GM19372 (cell line): ENCODE measurements at regions not wholly inside any gene's neighbourhood (a gene's known extent, or its start where the extent isn't known, plus 50 kb on each side); places are given as distances from the start of the nearest gene placed in this dataset.
"Not testable (repeated sequence)": the region's sequence is repeated elsewhere in the genome, so short reads cannot be mapped to it uniquely, and the experiment has no call there.

ENCODE experiments used
- ATAC-seq: cut with Tn5 transposase; IDR thresholded peaks from one replicate; pipeline ENCODE4 v1.9.1; 2021; ENCODE audit warnings: mild to moderate bottlenecking, low read depth, moderate library complexity; ENCODE audit not compliant: unreplicated experiment

GRCh38 chr4:72701987-72702819 is 133.2 kb upstream of the ADAMTS3 start:
- peak; percentile 76 for ATAC-seq

DNA sequence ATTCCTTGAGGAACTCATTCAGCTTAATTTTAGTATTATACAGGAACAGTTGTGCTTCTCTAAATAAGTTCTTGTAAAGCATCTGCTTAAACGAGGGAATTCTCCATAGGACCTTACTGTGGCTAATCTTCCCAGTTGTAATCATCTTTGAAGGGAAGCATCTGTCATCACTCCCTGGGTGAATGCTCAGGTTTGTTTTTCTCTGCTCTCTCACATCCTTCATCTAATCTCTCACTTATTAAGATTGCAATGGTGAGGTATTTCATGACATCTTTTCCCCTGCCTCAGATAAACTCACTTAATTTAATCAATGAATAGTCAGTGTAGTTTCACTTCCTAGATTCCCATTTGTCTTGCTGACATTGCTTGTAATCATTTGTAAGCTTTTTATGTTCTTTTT is 121.8 kb upstream of the ADAMTS3 start:
- no peak for ATAC-seq

DNA sequence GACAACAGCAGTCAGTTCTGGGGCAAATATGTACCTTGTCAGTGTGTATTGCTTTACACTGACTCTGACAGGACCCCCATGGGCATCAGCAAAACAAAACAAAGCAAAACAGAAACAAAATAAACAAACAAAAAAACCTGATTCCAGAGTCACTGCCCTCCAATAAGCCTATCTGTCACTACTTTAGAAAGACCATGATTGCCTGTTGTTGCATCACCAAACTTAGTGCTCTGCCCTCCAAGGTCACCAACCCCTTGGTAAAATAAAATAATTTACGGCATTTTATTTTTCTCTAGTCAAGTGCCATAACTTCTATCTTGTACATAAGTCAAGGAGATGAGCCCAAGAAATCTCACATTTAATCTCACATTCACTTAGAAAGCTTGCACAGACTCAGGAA is 120.9 kb upstream of the ADAMTS3 start:
- ATAC-seq: no peak

DNA sequence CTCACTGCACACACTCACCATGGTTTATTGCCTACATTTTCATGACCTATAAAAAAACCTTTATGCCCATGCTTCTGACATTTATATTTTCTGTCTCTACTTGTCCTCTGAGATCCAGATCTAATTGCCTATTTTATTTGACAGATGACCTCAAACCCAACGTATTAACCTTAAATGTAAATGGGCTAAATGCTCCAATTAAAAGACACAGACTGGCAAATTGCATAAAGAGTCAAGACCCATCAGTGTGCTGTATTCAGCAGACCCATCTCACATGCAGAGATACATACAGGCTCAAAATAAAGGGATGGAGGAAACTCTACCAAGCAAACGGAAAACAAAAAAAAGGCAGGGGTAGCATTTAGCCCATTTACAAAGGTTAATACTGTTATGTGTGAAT is 117.4 kb upstream of the ADAMTS3 start:
- not testable (repeated sequence) for ATAC-seq

DNA sequence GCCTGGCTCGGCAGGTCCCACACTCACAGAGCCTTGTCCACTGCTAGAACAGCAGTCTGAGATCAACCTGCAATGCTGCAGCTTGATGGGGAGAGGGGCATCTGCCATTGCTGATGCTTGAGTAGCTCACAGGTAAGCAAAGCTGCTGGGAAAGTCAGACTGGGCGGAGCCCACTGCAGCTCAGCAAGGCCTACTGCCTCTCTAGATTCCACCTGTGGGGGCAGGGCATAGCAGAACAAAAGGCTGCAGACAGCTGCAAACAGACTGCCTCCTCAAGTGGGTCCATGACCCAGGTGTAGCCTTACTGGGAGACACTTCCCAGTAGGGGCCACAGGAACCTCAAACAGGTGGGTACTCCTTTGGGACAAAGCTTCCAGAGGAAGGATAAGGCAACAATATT is 110.6 kb upstream of the ADAMTS3 start:
- no peak for ATAC-seq

DNA sequence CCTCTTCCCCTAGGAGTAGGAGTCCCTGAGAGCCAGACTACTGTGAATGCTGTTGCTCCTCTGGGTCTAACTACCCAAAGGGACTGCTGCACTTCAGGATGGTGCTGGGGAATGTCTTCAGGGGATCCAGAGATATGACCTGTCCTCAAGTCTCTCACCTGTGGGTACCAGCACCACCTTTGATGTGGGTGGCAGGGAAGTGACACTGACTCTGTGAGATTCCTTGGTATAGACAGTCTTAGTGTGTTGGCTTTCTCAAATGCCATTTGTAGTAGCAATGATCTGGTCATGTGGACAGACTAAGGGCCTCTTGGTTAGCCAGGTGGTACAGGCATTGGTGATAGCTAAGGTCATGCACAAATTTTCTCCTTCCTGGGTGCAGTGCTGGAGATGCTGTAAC is 108.9 kb upstream of the ADAMTS3 start:
- no peak for ATAC-seq

DNA sequence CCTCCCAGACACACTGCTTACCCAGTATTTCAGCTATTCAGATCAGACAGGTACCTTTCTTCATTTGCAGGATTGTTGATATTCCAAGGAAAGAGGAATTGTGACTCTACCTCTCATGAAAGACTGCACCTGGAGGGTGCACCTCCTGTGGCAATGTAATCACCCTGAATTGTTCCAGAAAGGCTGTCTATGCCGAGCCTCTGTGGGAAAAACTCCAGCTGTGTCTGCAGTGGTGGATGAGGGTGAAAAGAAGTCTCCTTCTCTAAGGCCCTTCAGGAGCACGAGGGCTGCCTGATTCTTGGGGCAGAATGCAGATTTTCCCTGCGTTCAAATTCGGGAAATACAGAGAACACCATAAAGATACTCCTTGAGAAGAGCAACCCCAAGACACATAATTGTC is 108.2 kb upstream of the ADAMTS3 start:
- ATAC-seq: no peak

- no peak for ATAC-seq
These were observed 103.0 kb upstream of the ADAMTS3 start for GRCh38 chr4:72671980-72672379.

GRCh38 chr4:72670521-72670920 is 101.5 kb upstream of the ADAMTS3 start:
- ATAC-seq: no peak

DNA sequence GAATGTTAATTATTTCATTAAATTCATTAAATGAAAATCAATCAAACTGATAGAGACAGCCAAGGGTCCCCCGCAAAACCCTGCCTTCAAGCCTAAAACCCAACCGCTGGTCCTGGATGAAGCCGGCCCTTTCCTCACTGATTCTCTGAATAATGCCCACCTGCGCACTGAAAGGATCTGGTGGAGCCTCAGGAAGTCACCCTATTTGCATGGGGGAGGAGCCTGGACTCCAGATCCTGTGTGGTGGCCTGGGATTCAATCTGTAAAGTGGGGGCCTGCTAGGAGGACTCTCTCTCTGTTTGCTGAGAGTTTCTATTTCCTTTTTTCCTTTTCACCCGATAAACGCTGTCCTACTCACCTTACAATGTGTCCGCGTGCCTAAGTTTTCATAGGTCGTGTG is 97.9 kb upstream of the ADAMTS3 start:
- no peak for ATAC-seq

GRCh38 chr4:72665171-72665968 is 96.3 kb upstream of the ADAMTS3 start:
- ATAC-seq: no peak

GRCh38 chr4:72663828-72664227 is 94.8 kb upstream of the ADAMTS3 start:
- ATAC-seq: no peak

- ATAC-seq: no peak
These were observed 92.8 kb upstream of the ADAMTS3 start for GRCh38 chr4:72661830-72662229.

GRCh38 chr4:72641611-72642010 is 72.6 kb upstream of the ADAMTS3 start:
- no peak for ATAC-seq

- ATAC-seq: not testable (repeated sequence)
These were observed 67.8 kb upstream of the ADAMTS3 start for GRCh38 chr4:72636866-72637265.

GRCh38 chr4:72635931-72636330 is 66.9 kb upstream of the ADAMTS3 start:
- not testable (repeated sequence) for ATAC-seq

DNA sequence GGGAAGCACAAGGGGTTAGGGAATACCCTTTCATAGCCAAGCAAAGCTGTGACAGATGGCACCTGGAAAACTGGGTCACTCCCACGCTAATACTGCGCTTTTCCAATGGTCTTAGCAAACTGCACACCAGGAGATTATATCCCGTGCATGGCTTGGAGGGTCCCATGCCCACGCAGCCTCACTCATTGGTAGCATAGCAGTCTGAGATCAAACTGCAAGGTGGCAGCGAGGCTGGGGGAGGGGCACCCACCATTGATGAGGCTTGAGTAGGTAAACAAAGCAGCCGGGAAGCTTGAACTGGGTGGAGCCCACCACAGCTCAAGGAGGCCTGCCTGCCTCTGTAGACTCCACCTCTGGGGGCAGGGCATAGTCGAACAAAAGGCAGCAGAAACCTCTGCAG is 63.2 kb upstream of the ADAMTS3 start:
- ATAC-seq: not testable (repeated sequence)

DNA sequence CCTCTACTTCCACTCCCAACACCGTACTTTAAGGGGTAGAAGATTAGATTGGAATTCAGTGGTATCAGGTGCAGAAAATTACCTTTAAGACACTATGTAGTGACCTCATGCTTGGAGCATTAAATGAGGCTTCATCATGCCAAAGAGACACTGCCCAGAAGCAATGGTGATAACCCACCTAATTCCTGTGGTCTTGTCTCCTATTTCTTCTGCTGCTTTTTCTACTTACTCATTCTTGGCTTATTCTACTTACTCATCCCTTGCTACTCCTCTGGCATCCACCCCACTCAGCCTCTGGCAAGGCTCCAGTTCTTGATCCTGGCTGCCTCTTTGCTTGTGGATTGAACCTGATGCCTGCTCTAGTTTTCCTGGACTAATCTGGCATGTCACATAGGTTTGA is 62.3 kb upstream of the ADAMTS3 start:
- ATAC-seq: no peak

- no peak for ATAC-seq
These were observed 60.5 kb upstream of the ADAMTS3 start for GRCh38 chr4:72629540-72629939.

DNA sequence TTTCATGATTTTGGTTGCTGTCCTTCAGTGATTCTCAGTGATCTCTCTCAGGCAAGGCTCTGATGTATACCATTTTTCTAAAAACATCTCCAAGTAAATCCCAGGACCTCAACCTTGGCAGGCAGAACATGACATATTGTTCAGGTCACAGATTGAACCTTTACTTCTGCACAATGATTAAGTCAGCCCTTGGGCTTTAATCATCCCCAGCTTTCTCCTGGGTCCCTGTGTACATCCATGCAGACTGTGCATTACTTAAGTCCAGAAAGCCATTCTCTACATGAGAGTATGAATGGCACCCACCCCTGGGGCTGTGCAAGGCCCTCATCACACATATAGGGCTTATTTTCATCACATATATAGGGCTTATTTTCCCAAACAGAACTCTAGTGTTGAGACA is 58.7 kb upstream of the ADAMTS3 start:
- no peak for ATAC-seq
